PC-9 (cell line): ENCODE measurements at regions not wholly inside any gene's neighbourhood (a gene's known extent, or its start where the extent isn't known, plus 50 kb on each side); places are given as distances from the start of the nearest gene placed in this dataset.

ENCODE experiments used
- EZH2 ChIP-seq: fragments of 200-600 bp; sonication (generic); IDR thresholded peaks from 2 replicates; pipeline ENCODE4 v1.8.0; 2017; ENCODE audit warnings: antibody characterized with exemption, low read depth
- TF ChIP-seq, protein P1 (sequence below): fragments of 200-600 bp; sonication (generic); conservative IDR thresholded peaks from 2 replicates; pipeline ENCODE4 v1.6.1; 2017; ENCODE audit warnings: mixed run types, antibody characterized with exemption, mild to moderate bottlenecking, moderate library complexity

DNA sequence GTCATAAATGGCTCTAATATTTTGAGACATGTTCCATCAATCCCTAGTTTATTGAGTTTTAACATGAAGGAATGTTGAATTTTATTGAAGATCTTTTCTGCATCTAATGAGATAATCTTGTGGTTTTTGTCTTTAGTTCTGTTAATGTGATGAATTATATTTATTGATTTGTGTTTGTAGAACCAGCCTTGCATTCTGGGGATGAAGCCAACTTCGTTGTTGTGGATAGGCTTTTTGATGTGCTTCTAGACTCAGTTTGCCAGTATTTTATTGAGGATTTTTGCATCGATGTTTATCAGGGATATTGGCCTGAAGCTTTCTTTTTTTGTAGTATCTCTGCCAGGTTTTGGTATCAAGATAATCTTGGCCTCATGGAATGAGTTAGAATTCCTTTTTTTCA, 72.0 kb upstream of the CD96 start:
- TF ChIP-seq, protein P1, sequence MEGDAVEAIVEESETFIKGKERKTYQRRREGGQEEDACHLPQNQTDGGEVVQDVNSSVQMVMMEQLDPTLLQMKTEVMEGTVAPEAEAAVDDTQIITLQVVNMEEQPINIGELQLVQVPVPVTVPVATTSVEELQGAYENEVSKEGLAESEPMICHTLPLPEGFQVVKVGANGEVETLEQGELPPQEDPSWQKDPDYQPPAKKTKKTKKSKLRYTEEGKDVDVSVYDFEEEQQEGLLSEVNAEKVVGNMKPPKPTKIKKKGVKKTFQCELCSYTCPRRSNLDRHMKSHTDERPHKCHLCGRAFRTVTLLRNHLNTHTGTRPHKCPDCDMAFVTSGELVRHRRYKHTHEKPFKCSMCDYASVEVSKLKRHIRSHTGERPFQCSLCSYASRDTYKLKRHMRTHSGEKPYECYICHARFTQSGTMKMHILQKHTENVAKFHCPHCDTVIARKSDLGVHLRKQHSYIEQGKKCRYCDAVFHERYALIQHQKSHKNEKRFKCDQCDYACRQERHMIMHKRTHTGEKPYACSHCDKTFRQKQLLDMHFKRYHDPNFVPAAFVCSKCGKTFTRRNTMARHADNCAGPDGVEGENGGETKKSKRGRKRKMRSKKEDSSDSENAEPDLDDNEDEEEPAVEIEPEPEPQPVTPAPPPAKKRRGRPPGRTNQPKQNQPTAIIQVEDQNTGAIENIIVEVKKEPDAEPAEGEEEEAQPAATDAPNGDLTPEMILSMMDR: no peak
- no peak for TF ChIP-seq EZH2
